DND-41 (cell line): ENCODE measurements at regions not wholly inside any gene's neighbourhood (a gene's known extent, or its start where the extent isn't known, plus 50 kb on each side); places are given as distances from the start of the nearest gene placed in this dataset.

Source experiments
- CTCF ChIP-seq: IDR thresholded peaks from 2 replicates; pipeline ENCODE4 v1.5.1; 2012; ENCODE audit warnings: borderline replicate concordance, low read length, moderate library complexity, mild to moderate bottlenecking; ENCODE audit not compliant: poor library complexity, severe bottlenecking; ENCODE audit errors: extremely low read depth
- EZH2 ChIP-seq: IDR thresholded peaks from 3 replicates; pipeline ENCODE4 v1.6.1; 2012; ENCODE audit warnings: borderline replicate concordance, low read depth, mild to moderate bottlenecking, moderate library complexity, low read length, inconsistent platforms; ENCODE audit not compliant: severe bottlenecking

GRCh38 chr10:44607116-44607515, 222.2 kb upstream of the CXCL12 start:
- TF ChIP-seq CTCF = no peak
- no peak for TF ChIP-seq EZH2
